ENCODE measurements at regions not wholly inside any gene's neighbourhood (a gene's known extent, or its start where the extent isn't known, plus 50 kb on each side); places are given as distances from the start of the nearest gene placed in this dataset.

- Histone ChIP-seq H3K9ac (ENCODE audit: low read length) (no peak overlapping the region), H3K4me3 (replicated peaks in 1 of 2; ENCODE audit: low read depth in 1 of 2, low read length in 2 of 2) (no peak overlapping the region), H3K9me2 (ENCODE audit: insufficient read depth) (no peaks in the 10 kb centered on the region), H3K4me1 (ENCODE audit: control insufficient read depth in 1 of 2, insufficient read depth in 2 of 2, low read length in 2 of 2) (no peaks in the 10 kb centered on the region), H2AFZ (ENCODE audit: low read depth, low read length, poor library complexity, severe bottlenecking) (no peak overlapping the region), H3K9me3 (ENCODE audit: control insufficient read depth in 1 of 2, insufficient read depth in 1 of 2, low read depth in 1 of 2, low read length in 2 of 2) (peaks cover 5 to 9% of the 10 kb centered on the region in 2 experiments; a peak in 2 of 4 replicates), H3K4me2 (ENCODE audit: low read length) (no peak overlapping the region), H3K27me3 (ENCODE audit: insufficient read depth, low read length) (no peaks in the 10 kb centered on the region), H4K20me1 (ENCODE audit: insufficient read depth) (no peaks in the 10 kb centered on the region), H3K36me3 (ENCODE audit: control insufficient read depth in 1 of 2, insufficient read depth in 2 of 2, low read length in 2 of 2) (no peaks in the 10 kb centered on the region), H3K79me2 (ENCODE audit: insufficient read depth, low read length) (no peaks in the 10 kb centered on the region), H3K27ac (ENCODE audit: low read depth, low read length) (no peak overlapping the region)
- RAD21 ChIA-PET (ENCODE audit: low non-redundant PET in 1 of 2, low total read pairs in 2 of 2, uncharacterized antibody in 2 of 2, unreplicated experiment in 2 of 2), result no interaction called here
- POLR2A ChIA-PET, result no interaction called here
- TF ChIP-seq CBX3 (IDR thresholded peaks at IDR 0.05; ENCODE audit: low read depth) (no peak), POLR2AphosphoS5 (IDR thresholded peaks at IDR 0.05; ENCODE audit: low read depth, low read length) (no peak), TCF7L2 (IDR thresholded peaks at IDR 0.05; ENCODE audit: borderline replicate concordance, extremely low read depth, insufficient read depth, insufficient read length) (no peak), ZBTB33 (IDR thresholded peaks at IDR 0.05; ENCODE audit: extremely low read depth, insufficient replicate concordance, low read length) (no peak), SIN3A (IDR thresholded peaks at IDR 0.05; ENCODE audit: low read depth) (no peak)
- intact Hi-C loops (cut with micrococcal nuclease), result no loop called here
- DNase-seq (ENCODE audit: low read depth, low spot score) (no peak), ATAC-seq (no peak)
- no TSS peak for BruUV-seq (replicated peaks)
- CTCF ChIA-PET, result no interaction called here
These were observed 1091.9 kb downstream of the NSUN3 start for GRCh38 chr3:95154766-95155165.

GRCh38 chr3:95162794-95163193, 1099.9 kb downstream of the NSUN3 start:
- intact Hi-C loops (cut with micrococcal nuclease), result no loop called here
- no peaks in the 10 kb centered on the region for H4K20me1 ChIP-seq (ENCODE audit: insufficient read depth)
- no peak for TF ChIP-seq ELF1 (IDR thresholded peaks at IDR 0.05; ENCODE audit: borderline replicate concordance, low read depth)
- TF ChIP-seq EGR1 (IDR thresholded peaks at IDR 0.05; ENCODE audit: low read depth), result no peak
- TF ChIP-seq EZH2 (IDR thresholded peaks at IDR 0.05), result no peak
- no peak for TF ChIP-seq SRF (IDR thresholded peaks at IDR 0.05; ENCODE audit: low read depth)
- no peak for TF ChIP-seq JUND (IDR thresholded peaks at IDR 0.05)
- TF ChIP-seq CTCF (IDR thresholded peaks at IDR 0.05 in 2 of 3, conservative IDR thresholded peaks at IDR 0.05 in 1 of 3; ENCODE audit: borderline replicate concordance in 1 of 3, insufficient read depth in 1 of 3, low read depth in 2 of 3, low read length in 2 of 3), result no peak
- TF ChIP-seq TCF7L2 (IDR thresholded peaks at IDR 0.05; ENCODE audit: borderline replicate concordance, extremely low read depth, insufficient read depth, insufficient read length), result no peak
- TF ChIP-seq ZFX (IDR thresholded peaks at IDR 0.05), result no peak
- TF ChIP-seq CBX3 (IDR thresholded peaks at IDR 0.05; ENCODE audit: low read depth), result no peak
- TF ChIP-seq CEBPB (IDR thresholded peaks at IDR 0.05; ENCODE audit: low read depth), result no peak
- no peak for TF ChIP-seq ATF3 (IDR thresholded peaks at IDR 0.05)
- no peak for TF ChIP-seq YY1 (IDR thresholded peaks at IDR 0.05; ENCODE audit: extremely low read depth, insufficient replicate concordance, low read depth, low read length)
- no peak for TF ChIP-seq ZNF274 (IDR thresholded peaks at IDR 0.05; ENCODE audit: low read depth, low read length)
- no peak for TF ChIP-seq FOSL1 (IDR thresholded peaks at IDR 0.05; ENCODE audit: low read depth)

More at GRCh38 chr3:95162794-95163193, 1099.9 kb downstream of the NSUN3 start:
- no peaks in the 10 kb centered on the region for H3K79me2 ChIP-seq (ENCODE audit: insufficient read depth, low read length)
- no peak overlapping the region for H3K4me2 ChIP-seq (ENCODE audit: low read length)
- BruUV-seq (replicated peaks), result no TSS peak
- ChIA-PET RAD21 (ENCODE audit: low non-redundant PET in 1 of 2, low total read pairs in 2 of 2, uncharacterized antibody in 2 of 2, unreplicated experiment in 2 of 2) (no interaction called here), CTCF (no interaction called here), POLR2A (no interaction called here)
- no peak for DNase-seq (ENCODE audit: low read depth, low spot score)
- peaks cover 0 to 16% of the 10 kb centered on the region in 2 experiments; a peak in 3 of 4 replicates for H3K9me3 ChIP-seq (ENCODE audit: control insufficient read depth in 1 of 2, insufficient read depth in 1 of 2, low read depth in 1 of 2, low read length in 2 of 2)
- no peaks in the 10 kb centered on the region for H3K36me3 ChIP-seq (ENCODE audit: control insufficient read depth in 1 of 2, insufficient read depth in 2 of 2, low read length in 2 of 2)
- H2AFZ ChIP-seq (ENCODE audit: low read depth, low read length, poor library complexity, severe bottlenecking), result no peak overlapping the region
- no peaks in the 10 kb centered on the region for H3K9me2 ChIP-seq (ENCODE audit: insufficient read depth)
- no peak overlapping the region for H3K9ac ChIP-seq (ENCODE audit: low read length)
- no peak overlapping the region for H3K27ac ChIP-seq (ENCODE audit: low read depth, low read length)
- no peak for ATAC-seq
- H3K27me3 ChIP-seq (ENCODE audit: insufficient read depth, low read length), result no peaks in the 10 kb centered on the region
- H3K4me1 ChIP-seq (ENCODE audit: control insufficient read depth in 1 of 2, insufficient read depth in 2 of 2, low read length in 2 of 2), result no peaks in the 10 kb centered on the region
- H3K4me3 ChIP-seq (replicated peaks in 1 of 2; ENCODE audit: low read depth in 1 of 2, low read length in 2 of 2), result no peak overlapping the region
